GM18519 (cell line): ENCODE measurements at regions not wholly inside any gene's neighbourhood (a gene's known extent, or its start where the extent isn't known, plus 50 kb on each side); places are given as distances from the start of the nearest gene placed in this dataset.
"Not testable (repeated sequence)": the region's sequence is repeated elsewhere in the genome, so short reads cannot be mapped to it uniquely, and the experiment has no call there.

Experiments used
- ATAC-seq: cut with Tn5 transposase; IDR thresholded peaks from one replicate; pipeline ENCODE4 v1.9.1; 2021; ENCODE audit warnings: mild to moderate bottlenecking, moderate library complexity; ENCODE audit not compliant: unreplicated experiment, low FRiP score

- ATAC-seq: no peak
Measured at GRCh38 chr3:176141837-176142236, 1055.4 kb downstream of the TBL1XR1 start.

GRCh38 chr3:176120507-176120906 is 1076.8 kb downstream of the TBL1XR1 start:
- no peak for ATAC-seq

GRCh38 chr3:176119826-176120225 is 1077.5 kb downstream of the TBL1XR1 start:
- no peak for ATAC-seq

- ATAC-seq: no peak
Measured at GRCh38 chr3:176106380-176106779, 1090.9 kb downstream of the TBL1XR1 start.

GRCh38 chr3:176097027-176097426 is 1100.3 kb downstream of the TBL1XR1 start:
- ATAC-seq: no peak

- not testable (repeated sequence) for ATAC-seq
Measured at GRCh38 chr3:176093892-176094291, 1103.4 kb downstream of the TBL1XR1 start.

- no peak for ATAC-seq
Measured at GRCh38 chr3:176090727-176091126, 1106.6 kb downstream of the TBL1XR1 start.

GRCh38 chr3:176088962-176089383 is 1108.3 kb downstream of the TBL1XR1 start:
- ATAC-seq: no peak

- no peak for ATAC-seq
Measured at GRCh38 chr3:176087066-176087697, 1110.1 kb downstream of the TBL1XR1 start.

GRCh38 chr3:176079785-176080184 is 1117.5 kb downstream of the TBL1XR1 start:
- no peak for ATAC-seq

GRCh38 chr3:176078906-176079305 is 1118.4 kb downstream of the TBL1XR1 start:
- ATAC-seq: no peak

GRCh38 chr3:176075491-176075890 is 1121.8 kb downstream of the TBL1XR1 start:
- no peak for ATAC-seq

- no peak for ATAC-seq
Measured at GRCh38 chr3:176075046-176075445, 1122.2 kb downstream of the TBL1XR1 start.

GRCh38 chr3:176074096-176074495 is 1123.2 kb downstream of the TBL1XR1 start:
- ATAC-seq: no peak

- ATAC-seq: no peak
Measured at GRCh38 chr3:176071943-176072342, 1125.3 kb downstream of the TBL1XR1 start.

- no peak for ATAC-seq
Measured at GRCh38 chr3:176068750-176069149, 1128.5 kb downstream of the TBL1XR1 start.

GRCh38 chr3:176058856-176059255 is 1138.4 kb downstream of the TBL1XR1 start:
- ATAC-seq: no peak

- ATAC-seq: no peak
Measured at GRCh38 chr3:176055836-176056235, 1141.4 kb downstream of the TBL1XR1 start.

- no peak for ATAC-seq
Measured at GRCh38 chr3:176051766-176052165, 1145.5 kb downstream of the TBL1XR1 start.

GRCh38 chr3:176046703-176047102 is 1150.6 kb downstream of the TBL1XR1 start:
- ATAC-seq: no peak

GRCh38 chr3:176041812-176042211 is 1155.5 kb downstream of the TBL1XR1 start:
- no peak for ATAC-seq

GRCh38 chr3:176041185-176041584 is 1156.1 kb downstream of the TBL1XR1 start:
- ATAC-seq: no peak

- no peak for ATAC-seq
Measured at GRCh38 chr3:176037636-176038035, 1159.6 kb downstream of the TBL1XR1 start.
